Stimulated activated memory B cell treated with anti-CD40 and anti-IgM and Interleukin-4, amounts not matched to agents 10 μg/mL and 1 μg/mL and 100 μg/mL, for 72 hours (primary cell): ENCODE measurements at regions not wholly inside any gene's neighbourhood (a gene's known extent, or its start where the extent isn't known, plus 50 kb on each side); places are given as distances from the start of the nearest gene placed in this dataset.

ENCODE experiments used
- ATAC-seq: fragments of 150-1000 bp; cut with Tn5 transposase; 2 replicates; pipeline ENCODE4 v1.10.0; 2021
- H3K27ac Mint-ChIP-seq: one replicate; pipeline ENCODE4 v1.8.0; 2022; ENCODE audit warnings: mild to moderate bottlenecking, mixed read lengths
- H3K27me3 Mint-ChIP-seq: one replicate; pipeline ENCODE4 v1.8.0; 2022; ENCODE audit warnings: mixed read lengths
- H3K36me3 Mint-ChIP-seq: one replicate; pipeline ENCODE4 v1.8.0; 2022; ENCODE audit warnings: mixed read lengths
- H3K4me1 Mint-ChIP-seq: one replicate; pipeline ENCODE4 v1.8.0; 2022; ENCODE audit warnings: mixed read lengths
- H3K4me3 Mint-ChIP-seq: one replicate; pipeline ENCODE4 v1.8.0; 2022; ENCODE audit warnings: mild to moderate bottlenecking, moderate library complexity, mixed read lengths
- H3K9me3 Mint-ChIP-seq: one replicate; pipeline ENCODE4 v1.8.0; 2022; ENCODE audit warnings: mixed read lengths

DNA sequence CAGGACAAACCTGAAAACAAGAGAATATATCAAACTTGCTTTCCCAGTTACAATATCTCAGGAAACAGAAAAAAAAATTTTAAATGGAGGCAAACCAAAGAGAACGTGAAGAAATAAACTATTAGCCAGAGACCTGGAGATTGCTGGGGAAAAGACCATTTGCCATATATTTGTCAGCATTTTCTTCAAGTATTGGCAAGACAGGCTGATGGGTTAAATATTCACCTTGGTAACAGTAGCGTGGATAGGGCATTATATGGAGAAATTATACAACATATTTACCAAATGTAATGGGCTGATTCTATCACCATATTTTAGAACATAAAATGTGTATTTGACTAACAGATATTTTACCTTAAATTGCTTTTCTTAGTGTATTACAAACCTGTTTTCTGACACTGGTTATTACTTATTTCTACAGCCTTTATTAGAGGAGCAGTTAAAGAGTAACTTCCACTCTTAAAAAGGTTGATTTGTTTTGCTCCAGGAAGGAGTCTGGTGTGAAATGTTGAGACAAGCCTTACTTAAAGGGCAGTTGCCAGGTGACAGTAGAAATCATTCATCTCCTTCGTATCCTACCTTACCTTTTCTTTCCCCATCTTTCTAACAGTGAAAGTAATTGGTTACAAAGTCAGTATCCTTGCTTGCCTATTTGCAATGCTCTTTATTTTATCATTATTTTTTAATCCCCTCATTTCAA lies 575.5 kb downstream of the GBA3 start:
- Mint-ChIP-seq H3K27ac (no peak overlapping the region), H3K4me3 (no peak overlapping the region), H3K27me3 (no peaks in the 10 kb centered on the region), H3K36me3 (no peaks in the 10 kb centered on the region), H3K9me3 (peaks cover 7% of the 10 kb centered on the region), H3K4me1 (no peaks in the 10 kb centered on the region)
- no peak for ATAC-seq

GRCh38 chr4:23266401-23266800 lies 573.7 kb downstream of the GBA3 start:
- no peak for ATAC-seq
- no peaks in the 10 kb centered on the region for H3K27me3 Mint-ChIP-seq
- no peaks in the 10 kb centered on the region for H3K4me1 Mint-ChIP-seq
- H3K9me3 Mint-ChIP-seq = peaks cover 7% of the 10 kb centered on the region
- H3K36me3 Mint-ChIP-seq = no peaks in the 10 kb centered on the region
- H3K27ac Mint-ChIP-seq = no peak overlapping the region
- no peak overlapping the region for H3K4me3 Mint-ChIP-seq

DNA sequence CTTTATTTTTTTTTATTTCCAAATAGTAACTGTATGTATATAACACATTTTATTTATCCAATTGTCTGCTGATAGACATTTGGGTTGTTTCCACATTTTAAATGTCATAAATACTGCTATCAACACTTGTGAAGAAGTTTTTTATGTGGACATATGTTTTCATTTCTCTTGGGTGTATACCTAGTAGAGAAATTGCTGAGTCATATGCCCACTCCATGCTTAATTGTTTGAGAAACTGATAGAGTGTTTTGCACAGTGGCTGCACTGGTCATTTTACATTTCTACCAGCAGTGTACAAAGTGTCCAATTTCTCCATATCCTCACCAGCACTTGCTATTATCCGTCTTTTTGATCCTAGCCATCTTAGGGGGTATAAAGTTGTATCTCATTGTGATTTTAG lies 567.8 kb downstream of the GBA3 start:
- no peak for ATAC-seq
- Mint-ChIP-seq H3K9me3 (peaks cover 5% of the 10 kb centered on the region), H3K27ac (no peak overlapping the region), H3K4me1 (no peaks in the 10 kb centered on the region), H3K36me3 (no peaks in the 10 kb centered on the region), H3K4me3 (no peak overlapping the region), H3K27me3 (no peaks in the 10 kb centered on the region)

- H3K27ac Mint-ChIP-seq = no peak overlapping the region
- H3K36me3 Mint-ChIP-seq = no peaks in the 10 kb centered on the region
- ATAC-seq = no peak
- no peak overlapping the region for H3K4me3 Mint-ChIP-seq
- no peaks in the 10 kb centered on the region for H3K9me3 Mint-ChIP-seq
- H3K27me3 Mint-ChIP-seq = no peaks in the 10 kb centered on the region
- H3K4me1 Mint-ChIP-seq = no peaks in the 10 kb centered on the region
Measured at GRCh38 chr4:23245203-23245832, 552.6 kb downstream of the GBA3 start.

GRCh38 chr4:23242962-23243361 lies 550.2 kb downstream of the GBA3 start:
- H3K4me1 Mint-ChIP-seq = no peaks in the 10 kb centered on the region
- H3K4me3 Mint-ChIP-seq = no peak overlapping the region
- no peaks in the 10 kb centered on the region for H3K27me3 Mint-ChIP-seq
- H3K9me3 Mint-ChIP-seq = peaks cover 5% of the 10 kb centered on the region
- ATAC-seq = no peak
- H3K27ac Mint-ChIP-seq = no peak overlapping the region
- H3K36me3 Mint-ChIP-seq = no peaks in the 10 kb centered on the region

- Mint-ChIP-seq H3K9me3 (peaks cover 5% of the 10 kb centered on the region), H3K27ac (no peak overlapping the region), H3K4me1 (no peaks in the 10 kb centered on the region), H3K27me3 (no peaks in the 10 kb centered on the region), H3K36me3 (no peaks in the 10 kb centered on the region), H3K4me3 (no peak overlapping the region)
- ATAC-seq = no peak
Measured at GRCh38 chr4:23241408-23241807, 548.7 kb downstream of the GBA3 start.

GRCh38 chr4:23238848-23239247 lies 546.1 kb downstream of the GBA3 start:
- no peak for ATAC-seq
- Mint-ChIP-seq H3K4me1 (no peaks in the 10 kb centered on the region), H3K4me3 (no peak overlapping the region), H3K36me3 (no peaks in the 10 kb centered on the region), H3K27me3 (no peaks in the 10 kb centered on the region), H3K9me3 (peaks cover 5% of the 10 kb centered on the region), H3K27ac (no peak overlapping the region)

DNA sequence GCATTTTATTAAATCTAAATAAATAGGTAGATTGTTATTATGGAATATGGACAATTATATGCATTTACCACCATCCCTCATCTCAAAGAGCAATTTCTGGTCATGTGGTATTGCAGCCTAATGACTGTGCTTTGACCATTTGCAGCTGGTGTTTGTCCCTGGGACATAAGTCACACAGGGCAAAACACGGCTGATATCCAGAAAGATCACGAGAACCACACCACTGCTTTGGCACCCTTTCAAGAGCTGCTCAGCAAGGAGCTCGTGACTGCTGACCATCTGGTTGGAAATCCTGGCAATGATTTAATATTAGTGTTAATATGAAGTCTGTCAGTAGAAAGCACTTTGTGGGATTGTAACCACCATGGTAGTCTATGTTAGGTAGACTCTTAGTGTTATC lies 545.0 kb downstream of the GBA3 start:
- Mint-ChIP-seq H3K36me3 (no peaks in the 10 kb centered on the region), H3K4me3 (no peak overlapping the region), H3K27me3 (no peaks in the 10 kb centered on the region), H3K9me3 (peaks cover 5% of the 10 kb centered on the region), H3K27ac (no peak overlapping the region), H3K4me1 (no peaks in the 10 kb centered on the region)
- ATAC-seq = no peak

GRCh38 chr4:23235628-23236390 lies 543.1 kb downstream of the GBA3 start:
- H3K27me3 Mint-ChIP-seq = no peaks in the 10 kb centered on the region
- ATAC-seq = no peak
- no peak overlapping the region for H3K4me3 Mint-ChIP-seq
- H3K9me3 Mint-ChIP-seq = peaks cover 8% of the 10 kb centered on the region
- no peak overlapping the region for H3K27ac Mint-ChIP-seq
- H3K36me3 Mint-ChIP-seq = no peaks in the 10 kb centered on the region
- H3K4me1 Mint-ChIP-seq = no peaks in the 10 kb centered on the region

- H3K4me3 Mint-ChIP-seq = no peak overlapping the region
- no peaks in the 10 kb centered on the region for H3K4me1 Mint-ChIP-seq
- H3K36me3 Mint-ChIP-seq = no peaks in the 10 kb centered on the region
- no peak for ATAC-seq
- H3K9me3 Mint-ChIP-seq = peaks cover 3% of the 10 kb centered on the region
- no peaks in the 10 kb centered on the region for H3K27me3 Mint-ChIP-seq
- H3K27ac Mint-ChIP-seq = no peak overlapping the region
Measured at GRCh38 chr4:23234716-23235115, 542.0 kb downstream of the GBA3 start.

DNA sequence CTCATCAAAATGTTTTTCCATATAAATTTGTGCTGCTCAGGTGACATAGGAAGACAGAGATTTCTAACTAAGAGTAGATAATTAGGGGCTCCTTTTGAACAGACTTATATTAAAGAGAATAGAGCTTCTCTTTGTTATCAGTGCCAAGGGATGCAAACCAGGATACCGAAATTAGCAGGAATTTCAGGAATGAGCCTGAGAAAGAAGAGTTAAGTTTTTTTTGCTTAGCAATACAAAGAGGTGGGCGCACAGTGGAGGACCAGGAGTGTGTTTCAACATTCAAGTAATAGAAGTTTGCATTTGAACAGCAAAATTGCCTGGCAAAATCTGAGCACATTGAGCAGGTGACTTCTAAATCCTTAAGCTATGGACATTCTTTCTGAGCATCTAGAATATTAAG lies 541.3 kb downstream of the GBA3 start:
- no peak for ATAC-seq
- H3K27ac Mint-ChIP-seq = no peak overlapping the region
- no peaks in the 10 kb centered on the region for H3K27me3 Mint-ChIP-seq
- H3K4me3 Mint-ChIP-seq = no peak overlapping the region
- peaks cover 3% of the 10 kb centered on the region for H3K9me3 Mint-ChIP-seq
- H3K4me1 Mint-ChIP-seq = no peaks in the 10 kb centered on the region
- no peaks in the 10 kb centered on the region for H3K36me3 Mint-ChIP-seq

GRCh38 chr4:23233596-23233995 lies 540.9 kb downstream of the GBA3 start:
- no peaks in the 10 kb centered on the region for H3K4me1 Mint-ChIP-seq
- peaks cover 3% of the 10 kb centered on the region for H3K9me3 Mint-ChIP-seq
- no peak for ATAC-seq
- no peak overlapping the region for H3K4me3 Mint-ChIP-seq
- H3K36me3 Mint-ChIP-seq = no peaks in the 10 kb centered on the region
- H3K27ac Mint-ChIP-seq = no peak overlapping the region
- no peaks in the 10 kb centered on the region for H3K27me3 Mint-ChIP-seq

DNA sequence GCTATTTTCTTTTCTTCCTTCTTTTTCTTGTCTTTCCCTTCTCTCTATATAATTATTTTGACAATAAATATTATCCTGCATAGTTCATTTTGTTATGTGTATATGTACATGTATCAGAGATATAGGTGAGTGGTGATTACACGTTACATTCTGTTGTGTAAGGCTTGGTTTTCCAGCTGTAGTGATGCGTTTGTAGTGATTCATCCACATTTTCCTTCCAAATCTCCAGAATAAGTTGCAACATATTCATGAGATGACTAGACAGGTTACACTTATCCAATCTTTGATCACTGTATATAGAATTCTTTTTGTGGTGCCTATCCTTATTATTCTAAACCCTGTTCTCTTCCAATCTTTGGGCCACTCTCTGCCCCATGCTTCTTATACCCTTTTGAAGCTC lies 540.2 kb downstream of the GBA3 start:
- Mint-ChIP-seq H3K27ac (no peak overlapping the region), H3K4me1 (no peaks in the 10 kb centered on the region), H3K9me3 (peaks cover 3% of the 10 kb centered on the region), H3K4me3 (no peak overlapping the region), H3K27me3 (no peaks in the 10 kb centered on the region), H3K36me3 (no peaks in the 10 kb centered on the region)
- no peak for ATAC-seq

- no peak for ATAC-seq
- no peak overlapping the region for H3K27ac Mint-ChIP-seq
- no peaks in the 10 kb centered on the region for H3K27me3 Mint-ChIP-seq
- H3K4me1 Mint-ChIP-seq = no peaks in the 10 kb centered on the region
- H3K9me3 Mint-ChIP-seq = peaks cover 16% of the 10 kb centered on the region
- H3K4me3 Mint-ChIP-seq = no peak overlapping the region
- H3K36me3 Mint-ChIP-seq = no peaks in the 10 kb centered on the region
Measured at GRCh38 chr4:23225564-23225963, 532.8 kb downstream of the GBA3 start.

DNA sequence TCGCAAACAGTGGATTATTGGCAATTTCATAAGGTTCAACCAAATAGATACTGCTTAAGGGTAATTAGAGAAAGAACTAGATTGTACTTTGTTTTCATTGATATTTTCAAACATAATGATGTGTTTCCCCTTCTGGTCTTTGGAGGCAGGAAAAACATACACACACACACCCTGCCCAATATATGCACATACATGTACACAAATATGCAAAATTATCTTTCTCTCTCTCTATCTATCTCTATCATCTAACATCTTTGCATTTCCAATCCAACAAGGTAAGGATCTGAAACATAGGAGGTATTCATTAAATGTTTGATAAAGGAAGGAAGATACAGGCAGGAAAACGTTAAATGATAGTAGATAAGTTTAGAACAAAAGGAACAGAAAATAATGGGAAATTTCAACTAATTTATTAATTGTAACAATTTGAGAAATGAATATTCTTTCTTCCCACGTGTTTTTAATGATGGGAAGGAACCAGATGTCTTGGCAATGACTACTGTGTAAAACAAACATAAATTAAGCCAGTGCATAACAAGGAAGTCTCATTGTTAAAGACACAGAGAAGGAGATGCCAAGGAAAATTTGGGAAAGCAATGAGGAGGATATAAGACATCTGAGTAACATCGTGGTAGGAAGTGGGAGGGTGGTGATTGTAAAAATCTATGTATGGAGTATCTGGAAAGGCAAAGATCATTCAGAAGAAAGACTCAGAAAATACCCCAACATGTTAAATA lies 532.1 kb downstream of the GBA3 start:
- Mint-ChIP-seq H3K9me3 (peaks cover 16% of the 10 kb centered on the region), H3K4me1 (no peaks in the 10 kb centered on the region), H3K27me3 (no peaks in the 10 kb centered on the region), H3K36me3 (no peaks in the 10 kb centered on the region), H3K27ac (no peak overlapping the region), H3K4me3 (no peak overlapping the region)
- no peak for ATAC-seq
